Activated CD8-positive, alpha-beta memory T cell treated with anti-CD3 and anti-CD28 coated beads, Interleukin-2, amount 10 ng/mL, durations not matched to agents 7 days and 5 days (primary cell): ENCODE measurements at regions not wholly inside any gene's neighbourhood (a gene's known extent, or its start where the extent isn't known, plus 50 kb on each side); places are given as distances from the start of the nearest gene placed in this dataset.

ENCODE experiments used
- ATAC-seq: fragments of 150-1000 bp; cut with Tn5 transposase; one replicate; pipeline ENCODE4 v1.10.0; 2021; ENCODE audit warnings: moderate library complexity
- CTCF ChIA-PET: fragments of 350-600 bp; sonication (Branson Sonifier 250); formaldehyde crosslinking; loops from one replicate; lab custom pipeline; 2021; ENCODE audit warnings: antibody characterized with exemption; lab: Charles Lee
- DNase-seq: peaks from one replicate; pipeline ENCODE4 v3.0.0-alpha.2; 2020
- H3K27ac Mint-ChIP-seq: one replicate; pipeline ENCODE4 v1.8.0; 2021; ENCODE audit warnings: mild to moderate bottlenecking, mixed read lengths
- H3K27me3 Mint-ChIP-seq: one replicate; pipeline ENCODE4 v1.8.0; 2021; ENCODE audit warnings: mixed read lengths
- H3K36me3 Mint-ChIP-seq: one replicate; pipeline ENCODE4 v1.8.0; 2021; ENCODE audit warnings: mild to moderate bottlenecking, mixed read lengths
- H3K4me1 Mint-ChIP-seq: one replicate; pipeline ENCODE4 v1.8.0; 2021; ENCODE audit warnings: mixed read lengths
- H3K4me3 Mint-ChIP-seq: one replicate; pipeline ENCODE4 v1.8.0; 2021; ENCODE audit warnings: mild to moderate bottlenecking, moderate library complexity, mixed read lengths
- H3K9me3 Mint-ChIP-seq: one replicate; pipeline ENCODE4 v1.8.0; 2022; ENCODE audit warnings: low read depth, mixed read lengths

- Mint-ChIP-seq H3K36me3 (no peaks in the 10 kb centered on the region), H3K4me1 (no peaks in the 10 kb centered on the region), H3K27ac (no peak overlapping the region), H3K27me3 (no peaks in the 10 kb centered on the region), H3K4me3 (no peak overlapping the region), H3K9me3 (peaks cover 2% of the 10 kb centered on the region)
- CTCF ChIA-PET = no interaction called here
- ATAC-seq (no peak), DNase-seq (no peak)
These were observed 567.7 kb downstream of the MAT2B start for GRCh38 chr5:164073081-164073480.

- Mint-ChIP-seq H3K4me1 (no peaks in the 10 kb centered on the region), H3K36me3 (no peaks in the 10 kb centered on the region), H3K9me3 (no peaks in the 10 kb centered on the region), H3K27me3 (no peaks in the 10 kb centered on the region), H3K4me3 (no peak overlapping the region), H3K27ac (no peak overlapping the region)
- ATAC-seq (no peak), DNase-seq (no peak)
- CTCF ChIA-PET = no interaction called here
These were observed 571.1 kb downstream of the MAT2B start for GRCh38 chr5:164076556-164076955.

GRCh38 chr5:164090358-164090757, 584.9 kb downstream of the MAT2B start:
- no peaks in the 10 kb centered on the region for H3K27me3 Mint-ChIP-seq
- H3K9me3 Mint-ChIP-seq = peaks cover 6% of the 10 kb centered on the region

GRCh38 chr5:164091836-164092235, 586.4 kb downstream of the MAT2B start:
- CTCF ChIA-PET = no interaction called here
- Mint-ChIP-seq H3K4me1 (no peaks in the 10 kb centered on the region), H3K27ac (no peak overlapping the region), H3K27me3 (no peaks in the 10 kb centered on the region), H3K36me3 (no peaks in the 10 kb centered on the region), H3K4me3 (no peak overlapping the region), H3K9me3 (peaks cover 6% of the 10 kb centered on the region)
- no peak for ATAC-seq
- DNase-seq = no peak

More at GRCh38 chr5:164090358-164090757, 584.9 kb downstream of the MAT2B start:
- Mint-ChIP-seq H3K4me3 (no peak overlapping the region), H3K4me1 (no peaks in the 10 kb centered on the region), H3K27ac (no peak overlapping the region), H3K36me3 (no peaks in the 10 kb centered on the region)
- CTCF ChIA-PET = no interaction called here
- DNase-seq = no peak
- ATAC-seq = no peak

- ATAC-seq (no peak), DNase-seq (no peak)
- Mint-ChIP-seq H3K9me3 (no peaks in the 10 kb centered on the region), H3K36me3 (no peaks in the 10 kb centered on the region), H3K27ac (no peak overlapping the region), H3K4me1 (no peaks in the 10 kb centered on the region), H3K4me3 (no peak overlapping the region), H3K27me3 (no peaks in the 10 kb centered on the region)
- CTCF ChIA-PET = no interaction called here
These were observed 588.9 kb downstream of the MAT2B start for GRCh38 chr5:164094291-164094690.

- CTCF ChIA-PET = no interaction called here
- ATAC-seq = no peak
- no peaks in the 10 kb centered on the region for H3K4me1 Mint-ChIP-seq
These were observed 592.3 kb downstream of the MAT2B start for GRCh38 chr5:164097749-164098148.

GRCh38 chr5:164098531-164098930, 593.1 kb downstream of the MAT2B start:
- no peaks in the 10 kb centered on the region for H3K9me3 Mint-ChIP-seq
- CTCF ChIA-PET = no interaction called here
- no peak overlapping the region for H3K27ac Mint-ChIP-seq
- H3K36me3 Mint-ChIP-seq = no peaks in the 10 kb centered on the region
- no peaks in the 10 kb centered on the region for H3K27me3 Mint-ChIP-seq
- ATAC-seq (no peak), DNase-seq (no peak)
- no peak overlapping the region for H3K4me3 Mint-ChIP-seq
- H3K4me1 Mint-ChIP-seq = no peaks in the 10 kb centered on the region

More at GRCh38 chr5:164097749-164098148, 592.3 kb downstream of the MAT2B start:
- Mint-ChIP-seq H3K4me3 (no peak overlapping the region), H3K9me3 (no peaks in the 10 kb centered on the region), H3K27ac (no peak overlapping the region), H3K36me3 (no peaks in the 10 kb centered on the region), H3K27me3 (no peaks in the 10 kb centered on the region)
- DNase-seq = no peak

- Mint-ChIP-seq H3K27me3 (no peaks in the 10 kb centered on the region), H3K4me1 (no peaks in the 10 kb centered on the region), H3K27ac (no peak overlapping the region), H3K4me3 (no peak overlapping the region), H3K9me3 (no peaks in the 10 kb centered on the region), H3K36me3 (no peaks in the 10 kb centered on the region)
- CTCF ChIA-PET = no interaction called here
- no peak for ATAC-seq
- DNase-seq = no peak
These were observed 593.6 kb downstream of the MAT2B start for GRCh38 chr5:164098979-164099378.

- no peaks in the 10 kb centered on the region for H3K27me3 Mint-ChIP-seq
- H3K4me3 Mint-ChIP-seq = no peak overlapping the region
- no peaks in the 10 kb centered on the region for H3K36me3 Mint-ChIP-seq
- H3K4me1 Mint-ChIP-seq = peaks cover 4% of the 10 kb centered on the region
- no peak overlapping the region for H3K27ac Mint-ChIP-seq
- CTCF ChIA-PET = no interaction called here
- peaks cover 13% of the 10 kb centered on the region for H3K9me3 Mint-ChIP-seq
- no peak for DNase-seq
- no peak for ATAC-seq
These were observed 610.0 kb downstream of the MAT2B start for GRCh38 chr5:164115420-164115819.

GRCh38 chr5:164119806-164120447, 614.5 kb downstream of the MAT2B start:
- Mint-ChIP-seq H3K9me3 (peaks cover 12% of the 10 kb centered on the region), H3K27ac (no peak overlapping the region), H3K27me3 (no peaks in the 10 kb centered on the region), H3K36me3 (no peaks in the 10 kb centered on the region), H3K4me1 (peaks cover 4% of the 10 kb centered on the region), H3K4me3 (no peak overlapping the region)
- no peak for ATAC-seq
- DNase-seq = no peak
- CTCF ChIA-PET = no interaction called here

GRCh38 chr5:164127527-164127926, 622.1 kb downstream of the MAT2B start:
- Mint-ChIP-seq H3K27ac (no peak overlapping the region), H3K4me1 (no peaks in the 10 kb centered on the region), H3K36me3 (no peaks in the 10 kb centered on the region), H3K9me3 (peaks cover 15% of the 10 kb centered on the region), H3K4me3 (no peak overlapping the region), H3K27me3 (no peaks in the 10 kb centered on the region)
- ATAC-seq = no peak
- no peak for DNase-seq
- CTCF ChIA-PET = no interaction called here

- H3K4me1 Mint-ChIP-seq = no peaks in the 10 kb centered on the region
- H3K36me3 Mint-ChIP-seq = no peaks in the 10 kb centered on the region
- H3K27me3 Mint-ChIP-seq = no peaks in the 10 kb centered on the region
- ATAC-seq = no peak
- DNase-seq = no peak
- no peak overlapping the region for H3K4me3 Mint-ChIP-seq
- H3K27ac Mint-ChIP-seq = no peak overlapping the region
- H3K9me3 Mint-ChIP-seq = peaks cover 21% of the 10 kb centered on the region
- CTCF ChIA-PET = no interaction called here
These were observed 626.9 kb downstream of the MAT2B start for GRCh38 chr5:164132358-164132757.

- CTCF ChIA-PET = no interaction called here
- ATAC-seq (no peak), DNase-seq (no peak)
- Mint-ChIP-seq H3K27ac (no peak overlapping the region), H3K4me1 (no peaks in the 10 kb centered on the region), H3K36me3 (no peaks in the 10 kb centered on the region), H3K9me3 (peaks cover 9% of the 10 kb centered on the region), H3K4me3 (no peak overlapping the region), H3K27me3 (no peaks in the 10 kb centered on the region)
These were observed 631.7 kb downstream of the MAT2B start for GRCh38 chr5:164137095-164137494.

GRCh38 chr5:164139423-164139822, 634.0 kb downstream of the MAT2B start:
- no peak for ATAC-seq
- Mint-ChIP-seq H3K4me1 (no peaks in the 10 kb centered on the region), H3K4me3 (no peak overlapping the region), H3K9me3 (peaks cover 6% of the 10 kb centered on the region), H3K27me3 (no peaks in the 10 kb centered on the region), H3K36me3 (no peaks in the 10 kb centered on the region), H3K27ac (no peak overlapping the region)
- CTCF ChIA-PET = no interaction called here
- DNase-seq = no peak

GRCh38 chr5:164145458-164145857, 640.0 kb downstream of the MAT2B start:
- no peaks in the 10 kb centered on the region for H3K27me3 Mint-ChIP-seq
- H3K27ac Mint-ChIP-seq = no peak overlapping the region
- no peaks in the 10 kb centered on the region for H3K36me3 Mint-ChIP-seq
- H3K9me3 Mint-ChIP-seq = no peaks in the 10 kb centered on the region
- no peak overlapping the region for H3K4me3 Mint-ChIP-seq
- ATAC-seq = no peak
- no peak for DNase-seq
- H3K4me1 Mint-ChIP-seq = no peaks in the 10 kb centered on the region
- CTCF ChIA-PET = no interaction called here
